Esophagus muscularis mucosa (tissue), 4 donors: ENCODE measurements at regions not wholly inside any gene's neighbourhood (a gene's known extent, or its start where the extent isn't known, plus 50 kb on each side); places are given as distances from the start of the nearest gene placed in this dataset.

Experiments used
- DNase-seq: peaks from one replicate; pipeline ENCODE4 v3.0.0-alpha.2; 2017; ENCODE audit errors: extremely low spot score
- H3K27ac ChIP-seq, 4 donors: fragments of 200-600 bp; sonication (generic); replicated peaks in 1 of 4; 1 replicate in 3 of 4; 2 replicates in 1 of 4; pipeline ENCODE4 v1.5.1; 2016 to 2019; ENCODE audit warnings: mild to moderate bottlenecking in 1 of 4
- H3K27me3 ChIP-seq, 4 donors: fragments of 200-600 bp; sonication (generic); one replicate each; pipeline versions ENCODE4 v1.5.1 to v1.6.0; 2016 to 2019
- H3K36me3 ChIP-seq, 4 donors: fragments of 200-600 bp; sonication (generic); one replicate each; pipeline ENCODE4 v1.5.1; 2016 to 2019
- H3K4me1 ChIP-seq, 4 donors: fragments of 200-600 bp; sonication (generic); one replicate each; pipeline ENCODE4 v1.5.1; 2016 to 2019
- H3K4me3 ChIP-seq, 4 donors: fragments of 200-600 bp; sonication (generic); 1 replicate in 2 of 4; 2 replicates in 2 of 4; pipeline ENCODE4 v1.5.1; 2016 to 2019; ENCODE audit warnings: mild to moderate bottlenecking in 4 of 4, moderate library complexity in 1 of 4
- H3K9me3 ChIP-seq, 4 donors: fragments of 200-600 bp; sonication (generic); 1 replicate in 3 of 4; 2 replicates in 1 of 4; pipeline ENCODE4 v1.5.1; 2016 to 2019
- EP300 ChIP-seq: sonication (generic); formaldehyde crosslinking; IDR thresholded peaks from one replicate; pipeline ENCODE4 v1.6.1; 2017; ENCODE audit warnings: antibody characterized with exemption
- POLR2A ChIP-seq: fragments of 450-650 bp; IDR thresholded peaks from one replicate; pipeline ENCODE4 v1.6.1; 2017; ENCODE audit warnings: antibody characterized with exemption, moderate library complexity, mild to moderate bottlenecking, low read depth
- POLR2AphosphoS5 ChIP-seq, 2 donors: sonication (generic); formaldehyde crosslinking; IDR thresholded peaks; one replicate each; pipeline ENCODE4 v1.6.1; 2017; ENCODE audit warnings: antibody characterized with exemption in 2 of 2
- WGBS: methylation state at CpG from one replicate; pipeline ENCODE4 v1.1.5; 2018; 5-methylcytosine and 5-hydroxymethylcytosine counted together
- intact Hi-C: fragments of 100-400 bp; cut with DNase I; formaldehyde crosslinking; loops from one replicate; pipeline ENCODE4 v1.15.1; 2023
- TF ChIP-seq, protein P1 (sequence below), 3 experiments: fragments of 200-600 bp in 2 of 3; fragments of 450-650 bp in 1 of 3; sonication (generic) in 2 of 3; IDR thresholded peaks; one replicate each; pipeline ENCODE4 v1.5.1; 2017 to 2019; ENCODE audit warnings: antibody characterized with exemption in 3 of 3, mild to moderate bottlenecking in 2 of 3, moderate library complexity in 1 of 3

DNA sequence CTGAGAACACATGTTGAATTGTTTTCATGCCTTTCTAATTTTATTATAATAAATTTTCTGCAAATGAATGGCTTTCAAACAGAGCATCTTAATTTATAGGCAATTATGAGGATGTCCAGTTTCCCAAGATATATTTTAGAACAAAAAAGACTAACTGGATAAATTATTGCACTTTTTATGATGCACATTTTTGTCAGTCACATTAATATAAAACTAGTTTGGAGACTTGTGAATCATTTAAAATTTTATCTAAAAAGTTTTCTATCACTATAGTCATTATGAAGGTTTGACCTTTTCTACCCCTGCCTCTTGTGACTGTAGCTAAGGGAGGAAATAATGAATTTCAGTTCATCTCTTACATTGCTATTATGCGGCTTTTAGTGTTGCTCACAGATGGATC is 393.8 kb downstream of the TAF11L14 start:
- intact Hi-C loops, result no loop called here
- TF ChIP-seq EP300, result no peak
- TF ChIP-seq, protein P1, sequence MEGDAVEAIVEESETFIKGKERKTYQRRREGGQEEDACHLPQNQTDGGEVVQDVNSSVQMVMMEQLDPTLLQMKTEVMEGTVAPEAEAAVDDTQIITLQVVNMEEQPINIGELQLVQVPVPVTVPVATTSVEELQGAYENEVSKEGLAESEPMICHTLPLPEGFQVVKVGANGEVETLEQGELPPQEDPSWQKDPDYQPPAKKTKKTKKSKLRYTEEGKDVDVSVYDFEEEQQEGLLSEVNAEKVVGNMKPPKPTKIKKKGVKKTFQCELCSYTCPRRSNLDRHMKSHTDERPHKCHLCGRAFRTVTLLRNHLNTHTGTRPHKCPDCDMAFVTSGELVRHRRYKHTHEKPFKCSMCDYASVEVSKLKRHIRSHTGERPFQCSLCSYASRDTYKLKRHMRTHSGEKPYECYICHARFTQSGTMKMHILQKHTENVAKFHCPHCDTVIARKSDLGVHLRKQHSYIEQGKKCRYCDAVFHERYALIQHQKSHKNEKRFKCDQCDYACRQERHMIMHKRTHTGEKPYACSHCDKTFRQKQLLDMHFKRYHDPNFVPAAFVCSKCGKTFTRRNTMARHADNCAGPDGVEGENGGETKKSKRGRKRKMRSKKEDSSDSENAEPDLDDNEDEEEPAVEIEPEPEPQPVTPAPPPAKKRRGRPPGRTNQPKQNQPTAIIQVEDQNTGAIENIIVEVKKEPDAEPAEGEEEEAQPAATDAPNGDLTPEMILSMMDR (IDR thresholded peaks at IDR 0.05), result no peak
- TF ChIP-seq POLR2A, result no peak
- TF ChIP-seq POLR2AphosphoS5 (IDR thresholded peaks at IDR 0.05), result no peak
- Histone ChIP-seq H3K27me3 (no peaks in the 10 kb centered on the region), H3K36me3 (no peaks in the 10 kb centered on the region), H3K4me1 (no peaks in the 10 kb centered on the region), H3K27ac (no peak overlapping the region), H3K4me3 (no peak overlapping the region), H3K9me3 (no peaks in the 10 kb centered on the region)
- no peak for DNase-seq
- 78% methylated on average over 1 of the region's 1 CpG for WGBS

GRCh38 chr5:18032744-18033143 is 398.5 kb downstream of the TAF11L14 start:
- H3K36me3 ChIP-seq, result no peaks in the 10 kb centered on the region
- no peaks in the 10 kb centered on the region for H3K9me3 ChIP-seq
- H3K27ac ChIP-seq, result no peak overlapping the region
- no peak for DNase-seq
- H3K4me3 ChIP-seq, result no peak overlapping the region
- no peaks in the 10 kb centered on the region for H3K4me1 ChIP-seq
- intact Hi-C loops, result no loop called here
- WGBS, result 77% methylated on average over 4 of the region's 4 CpGs
- H3K27me3 ChIP-seq, result no peaks in the 10 kb centered on the region
- TF ChIP-seq POLR2AphosphoS5 (IDR thresholded peaks at IDR 0.05) (no peak), EP300 (no peak), POLR2A (no peak)
- TF ChIP-seq, protein P1 (IDR thresholded peaks at IDR 0.05), result no peak

- H3K27ac ChIP-seq, result no peak overlapping the region
- H3K36me3 ChIP-seq, result no peaks in the 10 kb centered on the region
- DNase-seq, result no peak
- no peak overlapping the region for H3K4me3 ChIP-seq
- no peak for TF ChIP-seq POLR2A
- TF ChIP-seq POLR2AphosphoS5 (IDR thresholded peaks at IDR 0.05), result no peak
- TF ChIP-seq, protein P1 (IDR thresholded peaks at IDR 0.05), result no peak
- TF ChIP-seq EP300, result no peak
- 61% methylated on average over 2 of the region's 2 CpGs for WGBS
- no peaks in the 10 kb centered on the region for H3K27me3 ChIP-seq
- intact Hi-C loops, result no loop called here
- no peaks in the 10 kb centered on the region for H3K4me1 ChIP-seq
- H3K9me3 ChIP-seq, result no peaks in the 10 kb centered on the region
These were observed 402.3 kb downstream of the TAF11L14 start for GRCh38 chr5:18036531-18036930.

DNA sequence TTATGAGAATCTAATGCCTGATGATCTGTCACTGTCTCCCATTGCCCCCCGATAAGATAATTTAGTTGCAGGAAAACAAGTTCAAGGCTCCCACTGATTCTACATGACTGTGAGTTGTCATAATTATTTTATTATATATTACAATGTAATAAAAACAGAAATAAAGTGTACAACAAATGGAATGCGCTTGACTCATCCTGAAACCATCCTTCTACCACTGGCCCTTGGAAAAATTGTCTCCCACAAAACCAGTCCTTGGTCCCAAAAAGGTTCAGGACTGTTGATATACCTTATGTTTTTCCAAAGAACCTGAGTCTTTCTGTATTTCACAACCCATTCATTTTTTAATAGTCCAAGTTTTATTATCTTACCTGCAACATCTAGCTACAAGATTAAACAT is 403.5 kb downstream of the TAF11L14 start:
- no peak for DNase-seq
- H3K36me3 ChIP-seq, result no peaks in the 10 kb centered on the region
- no peaks in the 10 kb centered on the region for H3K9me3 ChIP-seq
- no peaks in the 10 kb centered on the region for H3K27me3 ChIP-seq
- TF ChIP-seq, protein P1 (IDR thresholded peaks at IDR 0.05), result no peak
- TF ChIP-seq POLR2AphosphoS5 (IDR thresholded peaks at IDR 0.05) (no peak), POLR2A (no peak), EP300 (no peak)
- intact Hi-C loops, result no loop called here
- no peaks in the 10 kb centered on the region for H3K4me1 ChIP-seq
- H3K27ac ChIP-seq, result no peak overlapping the region
- H3K4me3 ChIP-seq, result no peak overlapping the region
- WGBS, result 87% methylated on average over 2 of the region's 2 CpGs

- Histone ChIP-seq H3K27me3 (no peaks in the 10 kb centered on the region), H3K9me3 (no peaks in the 10 kb centered on the region), H3K4me3 (no peak overlapping the region), H3K36me3 (no peaks in the 10 kb centered on the region), H3K27ac (no peak overlapping the region), H3K4me1 (no peaks in the 10 kb centered on the region)
- intact Hi-C loops, result no loop called here
- 75% methylated on average over 1 of the region's 1 CpG for WGBS
- TF ChIP-seq POLR2A, result no peak
- no peak for TF ChIP-seq EP300
- TF ChIP-seq, protein P1 (IDR thresholded peaks at IDR 0.05), result no peak
- TF ChIP-seq POLR2AphosphoS5 (IDR thresholded peaks at IDR 0.05), result no peak
- DNase-seq, result no peak
These were observed 409.1 kb downstream of the TAF11L14 start for GRCh38 chr5:18043344-18043743.
